HG03066 (cell line): ENCODE measurements at regions not wholly inside any gene's neighbourhood (a gene's known extent, or its start where the extent isn't known, plus 50 kb on each side); places are given as distances from the start of the nearest gene placed in this dataset.
"Not testable (repeated sequence)": the region's sequence is repeated elsewhere in the genome, so short reads cannot be mapped to it uniquely, and the experiment has no call there.

Experiments
- ATAC-seq: cut with Tn5 transposase; IDR thresholded peaks from one replicate; pipeline ENCODE4 v1.9.1; 2021; ENCODE audit warnings: low read depth; ENCODE audit not compliant: unreplicated experiment

- no peak for ATAC-seq
These were observed 482.6 kb downstream of the PIK3C3 start for GRCh38 chr18:42437646-42438045.

- ATAC-seq: no peak
These were observed 487.6 kb downstream of the PIK3C3 start for GRCh38 chr18:42442656-42443055.

DNA sequence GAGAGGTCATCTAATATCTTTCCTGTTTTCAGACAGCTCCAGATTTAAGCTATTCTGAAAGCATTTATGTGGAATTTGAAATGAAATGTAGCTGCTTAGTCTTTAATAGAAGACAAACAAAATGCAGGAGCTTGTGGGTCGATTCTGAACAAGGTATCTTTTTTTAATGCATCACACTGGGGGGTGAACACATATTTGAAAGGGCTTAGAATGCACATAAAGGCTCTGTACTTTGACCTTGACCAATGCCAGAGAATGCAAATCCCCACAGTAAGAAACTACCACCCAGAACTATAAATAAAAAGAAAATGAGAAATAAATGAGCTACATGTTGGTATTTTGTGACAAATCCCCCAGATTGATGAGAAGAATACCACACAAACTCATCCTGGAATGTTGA, 489.3 kb downstream of the PIK3C3 start:
- no peak for ATAC-seq

DNA sequence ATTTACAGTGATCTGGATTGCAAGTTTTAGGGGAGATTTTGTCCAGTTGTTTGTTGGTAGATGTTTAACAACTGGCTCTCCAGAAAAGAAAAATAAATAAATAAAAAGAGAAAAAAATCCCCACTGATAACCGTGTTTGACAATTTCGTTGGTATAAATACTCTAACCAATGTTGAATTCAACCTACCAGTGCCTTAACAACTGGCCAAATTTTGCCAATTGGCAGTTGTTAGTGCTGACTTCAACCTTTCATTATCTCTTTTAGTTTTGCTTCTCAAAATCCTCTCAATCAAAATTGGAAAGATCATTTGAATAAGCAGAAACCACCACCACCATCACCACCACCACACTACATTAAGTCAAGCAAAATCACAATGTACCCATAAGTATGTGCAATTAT, 490.3 kb downstream of the PIK3C3 start:
- ATAC-seq: no peak

DNA sequence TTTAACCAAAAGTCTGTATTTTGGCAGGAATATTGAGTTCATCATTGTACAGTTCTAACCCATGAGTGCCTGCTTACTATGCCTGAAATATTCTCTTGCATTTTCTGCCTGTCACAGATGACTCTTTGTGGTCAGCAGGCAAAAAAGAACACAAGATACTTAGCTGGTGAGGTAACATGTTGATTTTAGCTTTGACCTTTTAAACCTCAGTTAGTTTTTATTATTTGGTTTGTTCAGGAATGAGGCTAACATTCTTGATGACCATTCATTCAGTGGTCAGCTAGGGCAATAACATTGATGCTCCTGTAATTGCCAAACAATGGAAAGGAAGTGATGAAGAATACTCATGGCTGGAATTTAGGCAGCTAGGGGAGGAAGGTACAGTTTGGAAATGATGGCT, 491.2 kb downstream of the PIK3C3 start:
- ATAC-seq: no peak

DNA sequence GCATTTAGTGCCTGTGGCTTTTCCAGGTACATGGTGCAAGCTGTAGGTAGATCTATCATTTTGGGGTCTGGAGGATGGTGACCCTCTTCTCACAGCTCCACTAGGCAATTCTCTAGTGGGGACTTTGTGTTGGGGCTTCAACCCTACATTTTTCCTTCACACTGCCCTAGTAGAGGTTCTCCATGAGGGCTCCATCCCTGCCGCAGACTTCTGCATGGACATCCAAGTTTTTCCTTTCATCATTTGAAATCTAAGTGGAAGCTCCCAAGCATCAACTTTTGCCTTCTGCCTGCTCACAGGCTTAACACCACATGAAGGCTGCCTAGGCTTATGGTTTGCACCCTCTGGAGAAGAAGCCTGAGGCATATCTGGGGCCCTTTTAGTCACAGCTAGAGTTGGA, 492.7 kb downstream of the PIK3C3 start:
- ATAC-seq: no peak

GRCh38 chr18:42458226-42458625, 503.2 kb downstream of the PIK3C3 start:
- ATAC-seq: no peak

DNA sequence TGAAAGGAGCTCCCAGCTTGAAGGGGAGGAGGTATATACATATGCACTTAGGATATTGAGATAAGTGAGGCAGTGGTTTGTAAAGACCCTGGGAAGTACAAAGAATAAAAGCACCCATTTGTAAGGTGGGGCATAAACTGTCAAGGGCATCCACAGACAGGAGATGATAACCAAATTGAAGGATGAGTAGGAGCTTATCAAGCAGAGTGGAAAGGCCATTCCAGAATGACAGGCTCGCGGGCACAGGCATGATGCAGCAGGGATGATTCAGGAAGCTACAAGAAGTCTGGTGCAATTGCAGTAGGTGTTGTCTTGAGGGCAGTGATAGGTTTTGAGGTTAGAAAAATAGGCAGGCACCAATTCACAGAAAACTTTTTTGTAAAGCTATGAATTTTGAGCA, 504.8 kb downstream of the PIK3C3 start:
- no peak for ATAC-seq

DNA sequence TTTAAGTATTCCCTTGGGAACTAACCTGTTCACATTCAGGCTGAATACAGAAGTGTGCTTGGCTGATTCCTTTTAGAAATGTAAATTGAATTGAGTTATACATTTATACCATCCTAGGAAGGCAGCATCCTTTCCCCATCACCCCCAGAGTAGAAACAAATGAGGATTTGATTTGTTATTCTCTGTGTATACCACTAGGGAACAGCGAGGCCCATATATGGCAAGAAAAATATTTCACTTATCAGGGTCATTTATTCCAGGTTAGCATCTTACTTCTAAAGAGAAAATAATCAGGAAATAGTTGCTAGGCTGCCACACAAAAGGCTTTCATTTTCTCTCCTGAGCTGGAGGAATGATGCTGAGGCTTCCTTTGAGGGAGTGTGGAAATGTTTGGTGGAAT, 516.9 kb downstream of the PIK3C3 start:
- ATAC-seq: no peak

- ATAC-seq: no peak
These were observed 518.6 kb downstream of the PIK3C3 start for GRCh38 chr18:42473611-42474010.

DNA sequence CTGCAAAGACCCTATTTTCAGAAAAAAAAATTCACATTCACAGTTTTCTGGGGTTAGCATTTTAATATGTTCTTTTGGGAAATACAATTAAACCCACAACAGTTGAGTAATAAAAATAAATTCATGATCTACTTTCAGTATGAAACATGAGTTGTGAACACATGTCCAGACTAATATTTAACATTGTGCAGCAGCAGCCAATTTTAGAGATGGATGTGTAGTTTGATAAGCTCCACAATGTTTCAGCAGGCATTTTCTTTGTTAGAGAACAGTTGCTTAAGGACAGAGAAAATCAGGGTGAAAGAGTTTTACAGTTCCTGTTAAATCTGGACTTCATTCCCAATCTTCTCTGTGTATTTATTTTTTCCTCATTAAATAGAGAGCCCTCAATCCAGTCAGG, 519.5 kb downstream of the PIK3C3 start:
- ATAC-seq: no peak

- ATAC-seq: no peak
These were observed 520.1 kb downstream of the PIK3C3 start for GRCh38 chr18:42475157-42475556.

DNA sequence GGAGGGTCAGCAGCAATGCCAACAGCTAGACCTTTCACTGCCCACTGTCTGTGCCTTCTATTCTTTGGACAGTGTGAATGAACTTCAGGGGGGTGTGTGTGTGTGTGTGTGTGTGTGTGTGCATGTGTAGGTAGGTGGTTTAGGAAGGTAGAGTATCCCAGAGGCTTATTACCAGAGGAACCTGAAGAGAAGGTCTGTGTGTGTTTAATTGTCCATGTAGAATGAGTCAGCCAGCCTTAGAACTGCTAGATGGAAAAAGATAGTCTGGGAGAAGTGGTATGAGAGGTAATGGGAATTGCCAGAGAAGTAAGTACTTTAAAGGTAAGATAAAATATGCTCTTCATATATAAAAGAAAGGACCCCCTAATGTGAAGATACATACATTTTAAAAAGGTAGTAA, 522.2 kb downstream of the PIK3C3 start:
- ATAC-seq: no peak

GRCh38 chr18:42480441-42480840, 525.4 kb downstream of the PIK3C3 start:
- no peak for ATAC-seq

- ATAC-seq: no peak
These were observed 529.6 kb downstream of the PIK3C3 start for GRCh38 chr18:42484648-42485047.

- ATAC-seq: no peak
These were observed 531.2 kb downstream of the PIK3C3 start for GRCh38 chr18:42486271-42486670.

DNA sequence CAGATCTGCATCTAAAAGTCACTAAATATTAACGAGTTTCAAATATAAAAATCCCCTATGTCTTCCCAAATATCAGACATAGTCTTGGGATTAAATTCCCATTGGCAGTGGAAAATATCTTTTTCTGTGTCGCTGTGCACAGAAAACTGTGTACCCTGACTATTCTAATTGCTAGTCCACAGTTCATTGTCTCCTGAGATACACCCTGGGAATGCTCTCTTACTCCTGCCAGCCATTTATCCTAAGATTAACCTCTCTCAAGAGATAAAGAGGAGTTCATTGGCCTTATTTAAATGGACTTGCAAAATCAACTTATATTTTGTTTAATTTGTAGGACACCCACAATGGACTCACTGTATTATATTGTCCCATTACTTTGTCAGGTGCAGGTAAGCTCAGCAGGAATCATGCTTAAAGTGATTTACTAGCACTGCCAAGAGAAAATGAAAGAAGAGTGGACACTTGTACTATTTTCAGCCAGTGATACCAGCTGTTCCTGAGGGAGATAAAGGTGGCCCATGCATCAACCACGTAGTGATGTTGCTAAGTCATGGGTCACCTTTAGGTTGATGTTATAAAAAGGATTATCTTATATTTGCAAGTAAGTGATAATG, 553.8 kb downstream of the PIK3C3 start:
- no peak for ATAC-seq

- peak; percentile 90 for ATAC-seq
These were observed 554.8 kb downstream of the PIK3C3 start for GRCh38 chr18:42509750-42510415.

DNA sequence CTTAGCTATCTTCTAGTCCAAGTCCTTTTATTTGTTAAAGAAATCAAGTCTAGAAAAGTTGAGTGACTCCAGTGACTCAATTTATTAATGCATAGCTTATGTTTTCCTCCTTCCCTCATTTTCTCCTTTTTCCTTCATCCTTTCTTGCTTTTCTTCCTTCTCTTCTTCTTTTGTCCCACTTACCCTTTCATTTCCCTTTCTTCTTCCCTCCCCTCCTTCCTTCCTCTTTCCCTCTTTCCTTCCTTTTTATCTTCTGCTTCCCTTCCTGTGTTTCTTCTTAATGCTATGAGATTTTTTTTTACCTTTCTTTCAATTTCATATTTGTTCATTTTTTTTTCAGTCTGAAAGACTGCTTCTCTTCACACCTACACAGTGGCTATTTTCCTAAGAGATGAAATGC, 555.5 kb downstream of the PIK3C3 start:
- no peak for ATAC-seq

GRCh38 chr18:42513441-42513840, 558.4 kb downstream of the PIK3C3 start:
- no peak for ATAC-seq

DNA sequence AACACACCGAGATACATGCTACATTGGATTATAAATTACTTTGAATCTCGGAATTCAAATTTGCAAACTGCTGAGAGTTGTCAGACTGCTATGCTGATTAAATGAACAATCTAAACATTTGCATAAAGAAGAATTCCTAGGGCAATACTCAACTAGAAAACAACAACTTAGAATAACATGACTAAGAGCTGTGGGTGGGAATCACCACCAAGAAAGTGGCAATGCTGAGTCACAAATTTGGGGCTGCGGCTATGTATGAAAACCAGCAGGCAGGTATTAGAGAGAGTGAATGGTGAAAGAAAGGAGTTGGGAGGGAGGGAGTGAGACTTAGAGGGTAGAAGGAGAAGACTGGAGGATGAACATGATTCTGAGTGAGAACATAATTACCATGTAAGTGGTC, 559.5 kb downstream of the PIK3C3 start:
- ATAC-seq: no peak

DNA sequence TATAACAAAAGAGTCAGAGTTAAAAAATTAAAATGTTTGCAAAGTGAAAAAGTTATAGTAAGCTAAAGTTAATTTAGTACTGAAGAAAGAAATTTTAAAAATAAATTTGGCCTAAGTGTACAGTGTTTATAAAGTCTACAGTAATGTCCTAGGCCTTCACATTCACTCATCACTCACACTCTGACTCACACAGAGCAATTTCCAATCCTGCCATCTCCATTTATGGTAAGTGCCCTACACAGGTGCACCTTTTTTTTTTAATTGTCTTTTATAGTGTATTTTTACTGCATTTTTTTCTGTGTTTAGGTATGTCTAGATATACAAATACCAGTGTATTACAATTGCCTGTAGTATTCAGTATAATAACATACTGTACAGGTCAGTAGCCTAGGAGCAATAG, 562.9 kb downstream of the PIK3C3 start:
- no peak for ATAC-seq

GRCh38 chr18:42518331-42518730, 563.3 kb downstream of the PIK3C3 start:
- not testable (repeated sequence) for ATAC-seq
